GM21526 (cell line): ENCODE measurements at regions not wholly inside any gene's neighbourhood (a gene's known extent, or its start where the extent isn't known, plus 50 kb on each side); places are given as distances from the start of the nearest gene placed in this dataset.

ENCODE experiments used
- ATAC-seq: cut with Tn5 transposase; IDR thresholded peaks from one replicate; pipeline ENCODE4 v1.9.1; 2021; ENCODE audit warnings: moderate library complexity; ENCODE audit not compliant: unreplicated experiment, low FRiP score

- no peak for ATAC-seq
Measured at GRCh38 chr14:38527502-38527878, 271.6 kb upstream of the CLEC14A start.

- no peak for ATAC-seq
Measured at GRCh38 chr14:38526826-38527501, 271.1 kb upstream of the CLEC14A start.

GRCh38 chr14:38524636-38525509 lies 269.0 kb upstream of the CLEC14A start:
- ATAC-seq, result no peak

- ATAC-seq, result no peak
Measured at GRCh38 chr14:38522724-38523123, 266.8 kb upstream of the CLEC14A start.

GRCh38 chr14:38521591-38521990 lies 265.7 kb upstream of the CLEC14A start:
- no peak for ATAC-seq

- ATAC-seq, result no peak
Measured at GRCh38 chr14:38517426-38517825, 261.5 kb upstream of the CLEC14A start.

- ATAC-seq, result no peak
Measured at GRCh38 chr14:38512236-38512635, 256.3 kb upstream of the CLEC14A start.

GRCh38 chr14:38507299-38507698 lies 251.4 kb upstream of the CLEC14A start:
- no peak for ATAC-seq

- no peak for ATAC-seq
Measured at GRCh38 chr14:38505973-38506249, 250.0 kb upstream of the CLEC14A start.

- no peak for ATAC-seq
Measured at GRCh38 chr14:38505221-38505972, 249.5 kb upstream of the CLEC14A start.

GRCh38 chr14:38504175-38504574 lies 248.3 kb upstream of the CLEC14A start:
- no peak for ATAC-seq

- no peak for ATAC-seq
Measured at GRCh38 chr14:38502239-38502638, 246.3 kb upstream of the CLEC14A start.

GRCh38 chr14:38500125-38500524 lies 244.2 kb upstream of the CLEC14A start:
- no peak for ATAC-seq

- ATAC-seq, result no peak
Measured at GRCh38 chr14:38496092-38496491, 240.2 kb upstream of the CLEC14A start.

GRCh38 chr14:38490273-38490672 lies 234.4 kb upstream of the CLEC14A start:
- no peak for ATAC-seq

- no peak for ATAC-seq
Measured at GRCh38 chr14:38485026-38485425, 229.1 kb upstream of the CLEC14A start.

- no peak for ATAC-seq
Measured at GRCh38 chr14:38481952-38482678, 226.2 kb upstream of the CLEC14A start.

- ATAC-seq, result no peak
Measured at GRCh38 chr14:38469156-38469555, 213.3 kb upstream of the CLEC14A start.

- ATAC-seq, result no peak
Measured at GRCh38 chr14:38442208-38442607, 186.3 kb upstream of the CLEC14A start.

- no peak for ATAC-seq
Measured at GRCh38 chr14:38432186-38432585, 176.3 kb upstream of the CLEC14A start.

GRCh38 chr14:38431156-38431555 lies 175.3 kb upstream of the CLEC14A start:
- ATAC-seq, result no peak
